Epithelial cell of esophagus (primary cell): ENCODE measurements at regions not wholly inside any gene's neighbourhood (a gene's known extent, or its start where the extent isn't known, plus 50 kb on each side); places are given as distances from the start of the nearest gene placed in this dataset.

Source experiments
- DNase-seq: peaks from one replicate; pipeline ENCODE4 v3.0.0; 2010; ENCODE audit warnings: low read depth
- H3K4me3 ChIP-seq: 2 replicates; pipeline ENCODE4 v1.5.1; 2011; ENCODE audit warnings: mild to moderate bottlenecking, low read length, control low read depth
- CTCF ChIP-seq: IDR thresholded peaks from 2 replicates; pipeline ENCODE4 v1.5.1; 2011; ENCODE audit warnings: low read depth, mild to moderate bottlenecking, low read length, control low read depth, inconsistent platforms; ENCODE audit not compliant: insufficient read depth; ENCODE audit errors: missing control alignments

GRCh38 chr3:40621252-40621651, 96.5 kb downstream of the ZNF621 start:
- no peak for TF ChIP-seq CTCF
- H3K4me3 ChIP-seq = no peak overlapping the region
- no peak for DNase-seq

- DNase-seq = peak; percentile 81
- H3K4me3 ChIP-seq = no peak overlapping the region
- TF ChIP-seq CTCF = no peak
Observed at GRCh38 chr3:40623567-40623966, 98.8 kb downstream of the ZNF621 start.

- no peak overlapping the region for H3K4me3 ChIP-seq
- no peak for TF ChIP-seq CTCF
- DNase-seq = no peak
Observed at GRCh38 chr3:40624189-40624769, 99.5 kb downstream of the ZNF621 start.

GRCh38 chr3:40627095-40627494, 102.3 kb downstream of the ZNF621 start:
- H3K4me3 ChIP-seq = no peak overlapping the region
- no peak for TF ChIP-seq CTCF
- DNase-seq = no peak

- no peak for TF ChIP-seq CTCF
- DNase-seq = no peak
- H3K4me3 ChIP-seq = no peak overlapping the region
Observed at GRCh38 chr3:40628984-40629383, 104.2 kb downstream of the ZNF621 start.

GRCh38 chr3:40631341-40631995, 106.7 kb downstream of the ZNF621 start:
- H3K4me3 ChIP-seq = no peak overlapping the region
- DNase-seq = peak; percentile 78
- TF ChIP-seq CTCF = no peak

GRCh38 chr3:40637906-40638305, 113.1 kb downstream of the ZNF621 start:
- no peak for TF ChIP-seq CTCF
- H3K4me3 ChIP-seq = no peak overlapping the region
- DNase-seq = no peak
